Stomach (tissue), 4 donors: ENCODE measurements at regions not wholly inside any gene's neighbourhood (a gene's known extent, or its start where the extent isn't known, plus 50 kb on each side); places are given as distances from the start of the nearest gene placed in this dataset.

ENCODE experiments used
- EP300 ChIP-seq: sonication (generic); formaldehyde crosslinking; IDR thresholded peaks from one replicate; pipeline ENCODE4 v1.6.1; 2017; ENCODE audit warnings: antibody characterized with exemption
- POLR2AphosphoS5 ChIP-seq, 3 donors: sonication (generic); formaldehyde crosslinking; IDR thresholded peaks; one replicate each; pipeline ENCODE4 v1.6.1; 2016; ENCODE audit warnings: antibody characterized with exemption in 3 of 3
- TF ChIP-seq, protein P1 (sequence below), 7 experiments: fragments of 450-650 bp in 4 of 7; fragments of 200-600 bp in 3 of 7; sonication (generic) in 3 of 7; IDR thresholded peaks; one replicate each; pipeline ENCODE4 v1.5.1; 2016 to 2019; ENCODE audit warnings: antibody characterized with exemption in 7 of 7, control low read depth in 2 of 7, mild to moderate bottlenecking in 1 of 7

DNA sequence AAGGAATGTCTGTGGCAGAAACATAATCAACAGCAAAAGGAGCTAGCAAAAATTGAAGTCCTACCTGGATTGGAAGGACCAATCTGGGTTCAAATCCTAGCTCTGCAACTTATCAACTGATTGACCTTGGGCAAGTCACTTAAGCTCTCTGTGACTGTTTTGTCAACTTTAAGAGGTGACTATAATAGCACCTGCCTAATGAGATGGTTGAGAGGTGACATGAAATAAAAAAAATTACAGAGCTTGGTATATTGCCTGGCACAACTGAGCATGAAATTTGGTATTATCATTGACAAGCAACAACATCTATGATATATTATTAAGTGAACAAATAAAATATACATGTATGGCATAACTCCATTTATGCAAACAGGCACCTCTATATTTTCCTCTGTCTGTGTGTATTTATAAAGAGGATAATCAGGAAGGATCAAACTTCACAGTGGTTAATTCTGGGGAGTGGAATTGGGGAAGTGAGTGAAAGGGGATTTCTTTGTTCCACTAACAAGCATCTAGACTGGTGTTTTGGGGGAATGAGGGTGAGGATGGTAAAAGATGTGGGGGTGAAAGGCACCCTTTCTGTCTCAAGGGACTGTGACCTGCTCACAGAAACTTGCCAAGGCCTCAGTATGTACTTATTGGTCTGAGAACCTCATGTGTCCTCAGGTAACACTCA is 132.8 kb upstream of the SERTAD2 start:
- TF ChIP-seq POLR2AphosphoS5 (IDR thresholded peaks at IDR 0.05), result no peak
- TF ChIP-seq, protein P1, sequence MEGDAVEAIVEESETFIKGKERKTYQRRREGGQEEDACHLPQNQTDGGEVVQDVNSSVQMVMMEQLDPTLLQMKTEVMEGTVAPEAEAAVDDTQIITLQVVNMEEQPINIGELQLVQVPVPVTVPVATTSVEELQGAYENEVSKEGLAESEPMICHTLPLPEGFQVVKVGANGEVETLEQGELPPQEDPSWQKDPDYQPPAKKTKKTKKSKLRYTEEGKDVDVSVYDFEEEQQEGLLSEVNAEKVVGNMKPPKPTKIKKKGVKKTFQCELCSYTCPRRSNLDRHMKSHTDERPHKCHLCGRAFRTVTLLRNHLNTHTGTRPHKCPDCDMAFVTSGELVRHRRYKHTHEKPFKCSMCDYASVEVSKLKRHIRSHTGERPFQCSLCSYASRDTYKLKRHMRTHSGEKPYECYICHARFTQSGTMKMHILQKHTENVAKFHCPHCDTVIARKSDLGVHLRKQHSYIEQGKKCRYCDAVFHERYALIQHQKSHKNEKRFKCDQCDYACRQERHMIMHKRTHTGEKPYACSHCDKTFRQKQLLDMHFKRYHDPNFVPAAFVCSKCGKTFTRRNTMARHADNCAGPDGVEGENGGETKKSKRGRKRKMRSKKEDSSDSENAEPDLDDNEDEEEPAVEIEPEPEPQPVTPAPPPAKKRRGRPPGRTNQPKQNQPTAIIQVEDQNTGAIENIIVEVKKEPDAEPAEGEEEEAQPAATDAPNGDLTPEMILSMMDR (IDR thresholded peaks at IDR 0.05), result no peak
- TF ChIP-seq EP300, result no peak
